HG02884 (cell line): ENCODE measurements at regions not wholly inside any gene's neighbourhood (a gene's known extent, or its start where the extent isn't known, plus 50 kb on each side); places are given as distances from the start of the nearest gene placed in this dataset.

Source experiments
- ATAC-seq: cut with Tn5 transposase; IDR thresholded peaks from one replicate; pipeline ENCODE4 v1.9.1; 2021; ENCODE audit warnings: mild to moderate bottlenecking, moderate library complexity; ENCODE audit not compliant: unreplicated experiment

DNA sequence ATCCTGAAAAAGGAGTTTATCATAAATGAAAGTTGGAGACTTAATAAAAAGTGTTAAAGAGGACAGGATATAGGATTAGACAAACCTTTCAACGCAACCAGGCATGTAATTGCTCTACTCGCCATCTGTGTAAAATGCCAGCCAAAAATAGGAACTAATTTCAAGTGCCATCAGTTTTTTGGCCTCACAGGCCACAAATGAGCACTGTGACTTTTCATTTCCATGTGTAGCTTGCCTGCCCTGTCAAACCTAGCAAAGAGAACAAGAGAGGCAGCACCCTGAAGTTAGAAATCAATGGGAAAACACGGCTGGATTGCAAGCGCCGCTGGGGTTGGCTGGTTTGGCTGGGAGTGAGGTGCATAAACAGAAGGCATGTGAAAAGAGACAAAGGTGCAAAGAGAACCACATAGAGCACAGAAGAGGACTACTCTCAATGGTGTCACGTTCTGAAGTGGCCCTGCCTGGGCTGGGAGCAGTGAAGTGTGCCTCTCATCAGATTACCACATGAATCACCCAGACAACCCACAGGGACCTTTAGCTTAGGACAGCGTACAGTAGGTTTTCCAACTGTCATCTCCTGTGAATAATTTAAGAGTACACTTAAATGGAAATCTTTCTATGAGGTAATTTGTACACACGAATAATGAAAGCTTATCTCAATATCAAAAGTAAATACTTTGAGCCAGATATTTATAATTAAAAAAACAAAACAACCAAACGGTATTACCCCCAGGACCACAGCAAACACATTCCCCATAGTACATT is 78.0 kb upstream of the NHSL1 start:
- ATAC-seq, result no peak

DNA sequence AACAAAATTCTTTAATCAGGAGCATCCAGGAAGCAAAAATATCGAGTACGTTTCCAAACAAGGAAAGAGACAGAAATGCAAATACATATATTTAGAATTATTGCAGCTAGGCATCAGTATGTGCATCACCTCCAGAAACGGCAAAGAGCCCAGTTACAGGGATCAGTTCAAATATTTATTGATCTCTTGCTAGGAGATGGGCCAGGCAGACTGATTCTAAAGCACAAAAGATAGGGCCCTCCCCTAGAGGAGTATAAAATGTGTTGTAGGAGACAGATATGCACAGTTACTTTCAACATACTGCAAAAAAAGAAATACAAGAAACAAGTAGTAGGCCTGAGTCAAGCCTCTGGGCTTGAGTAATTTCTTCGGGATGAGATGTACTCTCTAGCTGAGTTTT is 80.7 kb upstream of the NHSL1 start:
- ATAC-seq, result no peak

DNA sequence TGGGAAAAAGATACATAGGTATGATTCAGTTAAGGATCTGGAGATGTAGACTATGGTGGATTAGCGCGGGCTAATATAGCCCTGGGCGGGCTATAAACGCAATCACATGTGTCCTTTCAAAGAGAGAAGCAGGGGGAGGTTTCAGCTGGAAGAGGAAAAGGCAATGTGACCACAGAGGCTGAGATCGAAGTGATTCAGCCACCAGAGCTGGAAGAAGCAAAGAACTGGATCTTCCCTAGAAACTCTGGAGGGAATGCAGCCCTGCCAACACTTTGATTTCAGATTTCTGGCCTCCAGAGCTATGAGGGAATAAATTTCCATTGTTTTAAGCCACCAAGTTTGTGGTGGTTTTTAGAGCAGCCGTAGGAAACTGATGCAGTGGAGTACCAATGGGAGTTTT is 81.5 kb upstream of the NHSL1 start:
- no peak for ATAC-seq

DNA sequence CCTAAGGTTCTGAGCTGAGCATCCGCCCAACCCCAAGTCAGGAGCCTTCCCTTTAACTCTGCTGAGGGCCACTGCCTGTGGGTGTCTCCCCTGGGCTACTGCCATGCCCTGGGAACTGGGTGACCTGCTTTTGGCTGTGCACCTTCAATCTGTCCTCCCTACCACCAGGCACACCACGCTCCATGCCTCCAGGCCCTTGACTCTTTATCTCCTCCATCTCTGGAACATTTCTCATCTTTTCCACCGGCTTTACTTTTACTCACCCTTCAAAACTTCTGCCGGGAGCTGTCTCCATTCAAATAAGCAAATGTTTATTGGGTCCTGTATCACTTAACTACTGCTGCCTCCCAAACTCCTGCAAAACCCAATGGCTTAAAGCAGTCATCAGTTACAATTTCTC is 83.3 kb upstream of the NHSL1 start:
- ATAC-seq, result no peak

DNA sequence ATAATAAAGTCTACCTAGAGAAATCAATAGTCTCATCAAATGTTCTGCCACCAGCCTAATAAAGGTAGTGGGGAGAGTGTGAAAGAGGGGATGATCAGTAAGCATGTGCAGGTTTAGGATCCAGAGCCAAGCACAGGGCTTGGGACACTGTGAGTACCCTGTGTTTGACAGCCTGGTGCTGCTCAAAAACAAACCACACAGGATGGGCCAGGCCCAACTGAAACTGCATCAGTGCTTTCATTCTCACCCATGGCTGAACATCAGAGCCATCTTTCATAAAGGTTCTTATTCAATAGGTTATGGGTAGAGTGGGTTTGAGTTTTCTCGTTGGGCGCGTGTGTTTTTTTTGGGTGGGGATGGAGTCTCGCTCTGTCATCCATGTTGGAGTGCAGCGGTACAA is 87.3 kb upstream of the NHSL1 start:
- ATAC-seq, result no peak

DNA sequence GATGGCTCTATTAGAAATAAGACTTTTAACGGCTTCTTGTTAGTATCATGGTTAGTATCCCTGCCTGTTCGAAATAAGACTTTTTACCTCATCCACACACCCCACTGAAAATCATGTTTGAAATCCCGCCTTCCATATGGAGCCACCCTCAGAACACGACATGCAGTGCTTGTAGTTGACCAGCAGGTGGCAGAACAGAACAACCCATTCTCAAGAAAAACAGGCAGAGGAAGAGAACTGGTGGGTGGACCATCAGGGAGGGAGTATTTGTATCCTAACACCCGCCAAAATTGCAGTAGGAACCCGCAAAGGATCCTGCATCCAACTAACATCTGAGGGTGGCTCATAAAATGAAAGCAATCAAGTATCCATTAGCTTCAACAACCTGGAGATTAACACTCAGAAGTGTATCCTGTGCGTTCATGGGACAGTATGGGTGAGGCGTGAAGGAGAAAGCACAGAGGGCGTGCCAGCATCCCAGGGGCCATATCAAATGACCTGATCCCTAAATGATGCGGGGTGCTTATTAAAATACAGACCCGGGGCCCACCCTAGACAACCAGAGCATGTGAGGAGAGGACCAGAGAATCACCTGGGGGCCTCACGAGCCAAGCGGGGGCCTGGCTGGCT is 89.6 kb upstream of the NHSL1 start:
- ATAC-seq, result no peak

DNA sequence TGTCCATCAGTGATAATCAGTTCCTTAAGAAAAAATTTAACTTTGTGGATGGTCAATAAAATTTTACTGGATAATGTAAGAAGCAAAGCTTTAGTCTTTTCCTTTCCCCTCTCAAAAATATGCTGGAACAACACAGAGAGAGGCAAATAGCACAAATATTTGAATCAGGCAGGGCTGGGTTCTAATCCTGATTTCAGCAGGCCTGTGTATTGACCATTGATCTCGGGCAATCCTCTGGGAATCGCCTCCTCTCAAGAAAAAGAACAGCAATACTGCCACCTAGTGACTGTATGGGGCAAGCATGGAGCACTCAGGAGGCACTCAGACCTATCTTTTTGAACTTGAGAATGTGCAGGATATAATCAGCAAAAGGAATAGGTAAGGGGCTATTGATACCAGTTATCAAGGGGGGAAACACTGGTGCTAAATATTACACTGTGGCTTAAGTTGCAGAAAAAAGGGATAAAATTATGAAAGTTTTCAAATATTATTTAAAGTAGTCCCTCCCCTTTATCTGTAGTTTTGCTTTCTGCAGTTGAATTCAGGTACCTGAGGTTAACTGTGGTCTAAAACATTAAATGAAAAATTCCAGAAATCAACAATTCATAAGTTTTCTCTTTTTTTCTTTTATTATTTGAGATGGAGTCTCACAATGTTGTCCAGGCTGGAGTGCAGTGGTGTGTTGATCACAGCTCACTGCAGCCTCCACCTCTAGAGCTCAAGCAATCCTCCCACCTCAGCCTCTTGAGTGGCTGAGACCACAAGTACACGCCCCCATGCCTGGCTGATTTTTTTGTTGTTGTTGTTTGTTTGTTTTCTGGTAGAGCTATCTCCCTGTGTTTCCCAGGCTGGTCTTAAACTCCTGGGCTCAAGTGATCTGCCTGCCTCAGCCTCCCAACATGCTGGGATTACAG is 91.8 kb upstream of the NHSL1 start:
- no peak for ATAC-seq

DNA sequence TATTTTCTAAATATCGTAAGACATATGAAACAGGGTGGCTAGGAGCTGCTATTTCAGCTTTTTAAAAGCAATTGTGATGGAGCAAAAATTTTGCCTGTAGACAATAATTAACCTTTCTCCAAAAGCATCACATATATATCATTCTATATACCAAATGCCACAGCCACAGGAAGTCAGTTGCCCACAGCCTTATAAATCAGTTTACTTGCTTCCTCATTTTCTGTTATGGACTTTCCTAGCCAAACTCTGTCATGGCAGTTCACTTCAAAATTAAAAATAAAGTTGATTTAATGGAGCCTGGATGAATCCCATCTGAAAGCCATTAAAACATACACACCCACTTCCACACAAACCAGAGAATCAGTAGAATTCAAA is 93.4 kb upstream of the NHSL1 start:
- ATAC-seq, result peak; percentile 55

DNA sequence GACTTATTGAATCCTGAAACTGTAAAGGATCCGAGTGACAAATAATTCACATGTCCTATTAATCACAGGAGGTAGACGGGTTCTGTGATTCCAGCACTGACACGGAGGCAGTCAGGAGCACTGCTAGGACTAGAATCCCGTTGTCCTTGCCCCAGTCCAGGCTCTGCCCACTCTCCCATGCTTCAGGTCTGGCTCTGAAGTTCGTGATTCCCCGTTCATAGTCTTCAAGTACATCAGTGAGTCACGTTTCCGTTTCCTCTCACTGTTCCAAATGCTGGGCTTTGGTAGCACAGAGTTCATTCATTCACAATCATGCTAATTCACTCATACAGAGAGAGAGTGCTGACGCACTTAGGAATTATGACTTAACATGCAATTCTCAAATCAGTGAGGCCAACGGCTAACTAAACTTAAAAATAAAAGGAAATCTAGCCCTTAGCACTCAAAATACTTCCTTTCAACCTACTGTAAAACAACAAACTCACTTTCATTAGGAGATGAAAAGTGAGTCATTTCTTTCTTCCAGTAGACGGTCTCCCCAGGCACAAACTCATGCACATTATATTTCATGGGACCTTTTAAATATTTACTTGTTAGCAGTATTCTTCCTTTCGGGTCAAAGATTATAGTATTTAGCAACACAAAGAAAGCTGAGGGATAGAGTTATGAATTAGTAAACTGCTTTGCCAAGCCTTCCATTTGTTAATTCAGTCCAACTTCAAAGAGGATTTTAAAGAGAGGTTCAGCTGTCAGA is 94.0 kb upstream of the NHSL1 start:
- peak; percentile 75 for ATAC-seq

DNA sequence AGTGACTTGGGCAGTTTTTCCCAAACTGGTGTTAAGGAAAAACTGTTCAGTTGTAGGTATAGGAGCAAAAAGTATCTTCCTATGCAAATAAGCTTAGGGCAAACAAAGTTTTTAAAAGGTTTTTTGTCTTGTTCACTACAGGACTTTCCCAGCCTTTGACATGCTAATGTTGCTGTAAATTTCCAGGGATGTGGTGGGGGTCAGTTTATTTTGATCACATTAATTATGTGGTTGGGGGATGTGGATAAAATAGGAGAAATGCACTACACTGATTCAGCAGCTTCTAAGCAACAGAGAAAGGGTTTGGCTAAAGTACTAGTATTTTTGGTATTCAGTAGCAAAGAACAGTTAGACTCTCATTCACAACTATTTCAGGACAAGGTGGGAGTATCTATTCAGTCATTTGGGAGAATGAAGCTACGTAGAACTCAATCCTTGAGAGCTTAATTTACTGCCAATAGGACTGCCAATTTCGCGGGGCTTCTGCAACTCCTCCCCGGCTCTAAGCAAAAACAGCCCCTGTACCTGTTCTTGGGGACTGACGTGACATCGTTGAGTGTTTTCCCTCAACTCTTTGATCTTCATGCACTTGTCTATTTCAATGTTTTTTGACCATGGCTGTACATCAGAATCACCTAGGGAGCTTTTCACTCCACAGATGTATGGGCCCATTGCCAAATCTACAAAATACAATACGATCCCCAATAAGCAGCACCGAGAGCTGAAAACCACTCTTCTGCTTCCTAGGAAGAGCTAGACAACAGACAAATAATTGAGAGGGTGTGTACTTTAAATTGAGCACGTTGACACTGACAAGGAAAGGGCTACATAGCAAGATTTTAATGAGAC is 94.8 kb upstream of the NHSL1 start:
- no peak for ATAC-seq

DNA sequence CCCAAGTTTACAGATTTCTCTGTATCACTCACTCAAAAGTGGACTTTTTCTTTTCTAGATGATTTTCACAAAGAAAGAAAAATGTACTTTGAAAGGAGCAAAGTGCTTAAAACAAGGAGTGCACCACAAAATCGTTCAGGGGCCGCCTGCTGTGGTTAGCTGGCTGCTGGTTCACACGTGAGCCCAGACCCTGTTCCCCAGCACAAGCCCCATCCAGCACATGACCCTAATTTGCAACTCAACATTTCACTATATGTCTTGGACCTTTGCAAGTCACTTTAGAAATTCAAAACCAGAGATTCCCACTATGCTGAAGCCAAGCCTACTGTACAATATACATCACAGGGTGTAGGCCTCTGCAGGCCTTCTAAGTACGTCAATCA is 95.5 kb upstream of the NHSL1 start:
- ATAC-seq, result no peak

DNA sequence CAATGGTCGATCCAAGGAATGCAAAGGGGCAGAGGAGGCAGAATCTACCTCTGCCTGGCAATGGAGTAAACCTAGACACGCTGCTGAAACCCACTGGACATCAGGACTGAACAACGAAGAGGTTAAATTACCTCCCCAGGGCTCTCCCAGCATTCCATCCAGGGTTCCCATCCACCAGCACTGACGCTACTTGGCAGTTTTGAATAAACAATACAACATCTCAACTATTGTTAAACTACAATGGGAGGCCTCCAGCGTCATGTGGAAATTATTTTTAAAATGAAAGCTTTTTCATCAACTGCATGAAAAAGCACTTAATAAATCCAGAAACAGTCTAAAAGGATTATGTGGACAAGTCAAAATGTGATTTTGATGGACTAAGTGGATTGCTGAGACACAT is 96.8 kb upstream of the NHSL1 start:
- no peak for ATAC-seq

DNA sequence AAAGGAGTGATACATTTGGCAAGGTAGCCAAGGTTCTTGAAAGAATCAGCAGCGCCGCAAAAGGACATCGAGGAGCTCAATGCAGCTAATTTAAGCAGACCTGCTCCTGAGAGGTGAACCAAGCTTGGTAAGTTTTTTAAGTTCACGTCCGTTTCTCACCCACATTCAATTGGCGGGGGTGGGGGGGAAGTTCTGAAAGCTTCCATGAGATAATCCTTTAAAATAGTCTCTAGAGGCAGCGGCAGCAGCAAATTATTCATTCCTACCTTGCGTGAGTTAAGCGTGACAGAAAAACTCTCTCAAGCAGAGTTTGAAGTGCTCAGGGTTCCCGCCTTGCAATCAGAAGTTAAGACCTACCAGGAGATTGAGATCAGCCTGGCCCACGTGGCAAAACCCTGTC is 97.3 kb upstream of the NHSL1 start:
- ATAC-seq, result no peak

DNA sequence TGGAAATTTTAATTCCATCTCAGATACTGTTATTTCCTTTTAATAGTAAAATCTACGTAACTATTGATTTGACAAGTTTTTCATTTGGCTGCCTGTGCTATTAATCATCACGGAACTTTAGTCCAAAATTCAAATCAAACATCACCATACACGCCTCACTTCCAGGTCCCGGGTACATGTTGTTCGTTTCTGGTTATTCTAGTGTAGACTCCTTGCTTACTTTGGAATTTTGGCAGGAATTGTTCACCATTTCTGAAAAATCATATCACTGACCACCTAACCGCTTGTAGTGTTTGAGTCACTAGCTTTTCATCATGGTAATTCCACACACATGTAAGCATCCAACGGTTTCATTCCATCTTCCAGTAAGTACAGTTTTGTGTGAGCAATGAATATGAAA is 98.0 kb upstream of the NHSL1 start:
- no peak for ATAC-seq

DNA sequence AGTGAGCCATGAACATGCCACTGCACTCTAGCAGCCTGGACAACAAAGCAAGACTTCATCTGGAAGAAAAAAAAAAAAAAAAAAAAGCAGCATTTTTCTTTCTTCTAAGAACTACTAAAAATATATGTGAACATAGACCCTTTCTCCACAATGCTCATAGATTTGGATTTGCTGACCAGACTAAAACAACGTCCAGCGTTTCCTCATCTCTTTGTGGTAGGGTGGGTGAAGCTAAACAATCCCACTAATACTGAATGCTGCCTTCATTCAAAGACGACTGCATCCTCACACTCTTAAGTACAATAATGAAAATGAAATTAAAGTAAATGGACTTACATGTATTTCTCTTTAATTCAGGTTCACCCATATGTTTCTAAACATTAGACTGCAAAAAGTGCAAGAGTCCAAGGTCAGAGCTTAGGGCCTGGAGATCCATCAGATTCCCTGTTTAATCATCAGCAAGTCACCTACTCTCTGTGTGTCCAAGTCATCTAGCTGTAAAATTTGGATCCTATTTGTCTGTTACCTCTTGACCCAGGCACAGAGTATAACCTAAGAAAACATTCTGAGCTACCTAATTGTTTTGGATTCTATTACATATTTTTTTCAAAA is 99.4 kb upstream of the NHSL1 start:
- no peak for ATAC-seq

DNA sequence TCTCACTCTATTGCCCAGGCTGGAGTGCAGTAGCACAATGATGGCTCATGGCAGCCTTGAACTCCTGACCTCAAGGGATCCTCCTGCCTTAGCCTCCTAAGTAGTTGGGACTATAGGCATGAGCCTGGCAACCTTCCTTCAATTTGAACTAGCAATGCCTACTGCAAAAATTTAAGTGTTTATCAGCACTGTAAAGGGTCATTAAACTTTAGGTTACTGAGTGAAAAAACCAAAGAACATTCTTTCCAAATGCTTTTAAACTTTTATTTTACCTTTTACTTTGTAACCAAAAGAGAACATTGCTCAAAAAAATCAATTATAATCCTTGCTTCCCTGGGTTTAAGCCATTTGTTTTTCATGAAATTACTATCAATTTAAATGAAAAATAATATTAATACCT is 101.0 kb upstream of the NHSL1 start:
- ATAC-seq, result no peak

DNA sequence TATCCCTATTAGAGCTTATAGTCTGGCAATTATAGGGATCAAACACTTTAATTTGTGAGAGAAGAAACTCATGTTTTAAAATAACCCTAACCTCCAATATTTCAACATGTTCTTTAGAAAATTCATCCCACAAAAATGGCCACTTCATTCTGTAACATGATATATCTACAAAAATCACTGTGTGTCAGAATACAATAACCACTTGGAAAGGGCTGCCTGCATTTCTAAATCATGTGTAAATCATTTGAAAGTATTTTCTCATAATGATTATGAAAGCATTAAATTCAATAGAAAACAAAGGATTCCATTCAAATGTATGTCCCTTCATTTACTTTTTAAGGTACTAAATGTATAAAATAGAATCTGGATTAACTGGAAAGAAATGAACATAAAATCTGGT is 101.4 kb upstream of the NHSL1 start:
- ATAC-seq, result no peak

DNA sequence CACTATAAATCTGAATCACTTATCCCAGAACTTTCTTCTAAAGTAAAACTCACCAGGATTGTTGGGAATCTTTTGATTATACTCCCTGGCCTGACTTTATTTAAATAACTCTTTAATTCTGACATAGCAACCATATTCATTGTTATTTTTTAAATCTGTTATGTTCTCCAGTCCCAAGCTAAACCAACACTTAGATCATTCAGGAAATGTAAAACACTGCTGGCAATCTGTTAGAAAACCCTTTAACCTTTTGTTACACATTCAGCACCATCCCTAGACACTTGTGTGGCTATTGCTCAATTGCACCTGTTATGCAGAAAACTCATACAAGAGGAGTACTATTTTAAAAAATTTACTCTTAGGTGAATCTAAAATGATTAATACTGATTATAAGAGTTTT is 101.8 kb upstream of the NHSL1 start:
- ATAC-seq, result no peak

DNA sequence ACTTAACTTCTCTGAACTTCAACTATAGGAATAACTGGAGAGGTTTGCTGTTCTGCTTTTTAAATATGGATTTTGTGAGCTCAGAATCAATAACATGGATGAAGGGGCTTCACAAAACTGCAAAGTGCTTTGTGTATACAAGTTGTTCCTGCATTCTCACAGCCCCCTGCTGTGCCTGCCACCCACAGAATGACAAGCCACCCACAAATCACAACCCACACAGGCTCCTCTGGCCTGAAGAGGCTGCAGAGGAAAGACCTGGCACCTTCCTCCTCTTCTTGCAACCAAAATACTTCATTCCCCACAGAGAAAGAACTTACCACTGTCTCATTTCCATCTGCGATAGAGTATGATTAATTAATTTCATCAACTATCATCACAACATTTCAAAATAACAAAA is 106.7 kb upstream of the NHSL1 start:
- no peak for ATAC-seq
